ENCODE measurements at regions not wholly inside any gene's neighbourhood (a gene's known extent, or its start where the extent isn't known, plus 50 kb on each side); places are given as distances from the start of the nearest gene placed in this dataset.

DNA sequence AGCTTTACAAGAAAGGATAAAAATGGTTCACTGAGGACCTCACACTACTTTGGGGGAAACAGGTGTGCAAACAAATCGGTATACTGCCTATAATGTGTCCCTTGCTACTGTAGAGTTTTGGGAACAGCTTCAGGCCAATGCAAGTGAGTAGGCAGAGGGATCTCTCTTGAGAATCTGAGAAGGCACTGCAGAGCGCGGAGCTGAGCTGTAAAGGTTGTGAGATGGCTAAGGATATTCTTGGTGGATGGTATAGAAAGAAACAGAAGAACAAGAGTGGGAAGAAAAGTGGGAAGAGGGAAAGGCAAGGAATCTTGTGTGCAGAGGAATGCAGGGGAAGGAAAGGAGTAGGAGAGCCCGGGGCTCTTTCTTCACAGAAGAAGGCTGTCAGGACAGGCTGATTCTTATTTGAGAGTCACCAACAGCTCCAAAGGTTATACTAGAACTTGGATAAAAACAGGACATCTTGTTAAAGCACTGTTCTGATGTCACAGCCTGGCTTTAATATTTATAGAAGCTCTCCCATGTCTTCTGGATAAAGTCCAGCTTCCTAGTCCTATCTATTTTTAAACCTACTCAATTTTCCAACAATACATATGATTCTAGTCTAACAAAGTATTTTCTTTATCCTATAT lies 985.6 kb upstream of the HS3ST1 start:
- CTCF ChIA-PET = no interaction called here

DNA sequence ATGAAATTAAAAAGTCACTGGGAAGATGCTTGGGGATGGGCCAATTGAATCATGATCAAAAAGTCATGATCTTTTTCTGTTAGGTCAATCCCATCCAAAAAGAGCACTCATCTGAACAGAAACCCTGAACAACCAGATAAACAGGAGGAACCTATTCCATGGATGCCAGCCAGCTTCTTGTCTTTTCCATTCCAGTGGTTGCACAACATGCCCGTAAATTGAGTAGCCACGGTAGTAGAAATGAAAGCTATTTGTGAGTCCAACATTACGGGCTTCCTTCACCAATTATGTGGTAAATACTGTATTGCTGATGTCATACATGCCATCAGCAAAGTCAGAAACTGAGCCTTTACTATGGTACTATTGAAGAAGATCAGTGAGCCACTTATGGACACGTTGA lies 982.4 kb upstream of the HS3ST1 start:
- no peaks in the 10 kb centered on the region for H3K79me2 ChIP-seq (ENCODE audit: control insufficient read depth, insufficient read depth, low read length)
- H3K4me3 Mint-ChIP-seq = no peak overlapping the region
- intact Hi-C loops (cut with micrococcal nuclease) = no loop called here
- no peaks in the 10 kb centered on the region for H3K9me3 ChIP-seq (ENCODE audit: control extremely low read depth in 1 of 3, control insufficient read depth in 2 of 3, insufficient read depth in 1 of 3, low read length in 2 of 3)
- ChIA-PET CTCF (no interaction called here), POLR2A (no interaction called here)
- H3K27me3 Mint-ChIP-seq = no peaks in the 10 kb centered on the region
- TF ChIP-seq, protein P1, sequence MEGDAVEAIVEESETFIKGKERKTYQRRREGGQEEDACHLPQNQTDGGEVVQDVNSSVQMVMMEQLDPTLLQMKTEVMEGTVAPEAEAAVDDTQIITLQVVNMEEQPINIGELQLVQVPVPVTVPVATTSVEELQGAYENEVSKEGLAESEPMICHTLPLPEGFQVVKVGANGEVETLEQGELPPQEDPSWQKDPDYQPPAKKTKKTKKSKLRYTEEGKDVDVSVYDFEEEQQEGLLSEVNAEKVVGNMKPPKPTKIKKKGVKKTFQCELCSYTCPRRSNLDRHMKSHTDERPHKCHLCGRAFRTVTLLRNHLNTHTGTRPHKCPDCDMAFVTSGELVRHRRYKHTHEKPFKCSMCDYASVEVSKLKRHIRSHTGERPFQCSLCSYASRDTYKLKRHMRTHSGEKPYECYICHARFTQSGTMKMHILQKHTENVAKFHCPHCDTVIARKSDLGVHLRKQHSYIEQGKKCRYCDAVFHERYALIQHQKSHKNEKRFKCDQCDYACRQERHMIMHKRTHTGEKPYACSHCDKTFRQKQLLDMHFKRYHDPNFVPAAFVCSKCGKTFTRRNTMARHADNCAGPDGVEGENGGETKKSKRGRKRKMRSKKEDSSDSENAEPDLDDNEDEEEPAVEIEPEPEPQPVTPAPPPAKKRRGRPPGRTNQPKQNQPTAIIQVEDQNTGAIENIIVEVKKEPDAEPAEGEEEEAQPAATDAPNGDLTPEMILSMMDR (IDR thresholded peaks at IDR 0.05) = no peak
- TF ChIP-seq EZH2 (IDR thresholded peaks at IDR 0.05; ENCODE audit: borderline replicate concordance, insufficient read depth, low read depth, low read length, poor library complexity, severe bottlenecking) = no peak
- no peak for ATAC-seq (ENCODE audit: low read depth)
- no peak overlapping the region for H3K27ac ChIP-seq (ENCODE audit: low read length in 2 of 2)
- no peaks in the 10 kb centered on the region for H3K4me1 ChIP-seq (ENCODE audit: control insufficient read depth in 2 of 2, insufficient read depth in 2 of 2, low read length in 2 of 2)
- H3K9me3 Mint-ChIP-seq (ENCODE audit: insufficient read depth) = peaks cover 3% of the 10 kb centered on the region
- no peak overlapping the region for H3K4me3 ChIP-seq (ENCODE audit: control extremely low read depth in 1 of 5, extremely low read depth in 1 of 5, insufficient read depth in 1 of 5, low read depth in 2 of 5, low read length in 4 of 5)
- H2AFZ ChIP-seq (ENCODE audit: insufficient read depth, low read depth, low read length, poor library complexity, severe bottlenecking) = no peak overlapping the region
- H3K27me3 ChIP-seq (replicated peaks in 1 of 4; ENCODE audit: control extremely low read depth in 1 of 4, control insufficient read depth in 3 of 4, insufficient read depth in 4 of 4, low read length in 3 of 4) = no peaks in the 10 kb centered on the region
- no peak overlapping the region for H3K9ac ChIP-seq (ENCODE audit: low read length)
- WGBS (ENCODE audit: insufficient coverage) = 83% methylated on average over 1 of the region's 4 CpGs
- H3K27ac Mint-ChIP-seq = no peak overlapping the region
- no peak for DNase-seq
- H3K4me2 ChIP-seq (replicated peaks; ENCODE audit: low read depth, low read length, poor library complexity, severe bottlenecking) = no peak overlapping the region
- no peaks in the 10 kb centered on the region for H4K20me1 ChIP-seq (ENCODE audit: control insufficient read depth, insufficient read depth, low read length, poor library complexity, severe bottlenecking)
- no peaks in the 10 kb centered on the region for H3K4me1 Mint-ChIP-seq
- no peaks in the 10 kb centered on the region for H3K36me3 ChIP-seq (replicated peaks in 1 of 2; ENCODE audit: control extremely low read depth in 1 of 2, control insufficient read depth in 1 of 2, extremely low read depth in 1 of 2, insufficient read depth in 2 of 2, low read length in 1 of 2)

More for the DNA sequence above, 985.6 kb upstream of the HS3ST1 start:
- Histone ChIP-seq H3K4me1 (ENCODE audit: control insufficient read depth in 2 of 2, insufficient read depth in 2 of 2, low read length in 2 of 2) (no peaks in the 10 kb centered on the region), H2AFZ (ENCODE audit: insufficient read depth, low read depth, low read length, poor library complexity, severe bottlenecking) (no peak overlapping the region), H3K79me2 (ENCODE audit: control insufficient read depth, insufficient read depth, low read length) (no peaks in the 10 kb centered on the region), H3K4me2 (replicated peaks; ENCODE audit: low read depth, low read length, poor library complexity, severe bottlenecking) (no peak overlapping the region), H3K27me3 (replicated peaks in 1 of 4; ENCODE audit: control extremely low read depth in 1 of 4, control insufficient read depth in 3 of 4, insufficient read depth in 4 of 4, low read length in 3 of 4) (no peaks in the 10 kb centered on the region), H3K27ac (ENCODE audit: low read length in 2 of 2) (no peak overlapping the region), H4K20me1 (ENCODE audit: control insufficient read depth, insufficient read depth, low read length, poor library complexity, severe bottlenecking) (no peaks in the 10 kb centered on the region), H3K4me3 (ENCODE audit: control extremely low read depth in 1 of 5, extremely low read depth in 1 of 5, insufficient read depth in 1 of 5, low read depth in 2 of 5, low read length in 4 of 5) (no peak overlapping the region), H3K36me3 (replicated peaks in 1 of 2; ENCODE audit: control extremely low read depth in 1 of 2, control insufficient read depth in 1 of 2, extremely low read depth in 1 of 2, insufficient read depth in 2 of 2, low read length in 1 of 2) (no peaks in the 10 kb centered on the region), H3K9ac (ENCODE audit: low read length) (no peak overlapping the region), H3K9me3 (ENCODE audit: control extremely low read depth in 1 of 3, control insufficient read depth in 2 of 3, insufficient read depth in 1 of 3, low read length in 2 of 3) (no peaks in the 10 kb centered on the region)
- DNase-seq (no peak), ATAC-seq (ENCODE audit: low read depth) (no peak)
- POLR2A ChIA-PET = no interaction called here
- 88% methylated on average over 4 of the region's 4 CpGs for WGBS (ENCODE audit: insufficient coverage)
- Mint-ChIP-seq H3K4me3 (no peak overlapping the region), H3K27me3 (no peaks in the 10 kb centered on the region), H3K9me3 (ENCODE audit: insufficient read depth) (peaks cover 3% of the 10 kb centered on the region), H3K4me1 (no peaks in the 10 kb centered on the region), H3K27ac (no peak overlapping the region)
- intact Hi-C loops (cut with micrococcal nuclease) = no loop called here
- no peak for TF ChIP-seq EZH2 (IDR thresholded peaks at IDR 0.05; ENCODE audit: borderline replicate concordance, insufficient read depth, low read depth, low read length, poor library complexity, severe bottlenecking)
- TF ChIP-seq, protein P1 (IDR thresholded peaks at IDR 0.05) = no peak

Measured in B cell (primary cell).